PFSK-1 (cell line): ENCODE measurements at regions not wholly inside any gene's neighbourhood (a gene's known extent, or its start where the extent isn't known, plus 50 kb on each side); places are given as distances from the start of the nearest gene placed in this dataset.

ENCODE experiments used
- POLR2AphosphoS5 ChIP-seq: IDR thresholded peaks from 2 replicates; pipeline ENCODE4 v1.6.1; 2012; ENCODE audit warnings: low read depth, mild to moderate bottlenecking, control low read depth, low read length, moderate library complexity
- SIN3A ChIP-seq: IDR thresholded peaks from 2 replicates; pipeline ENCODE4 v1.6.1; 2012; ENCODE audit warnings: mild to moderate bottlenecking, low read length, moderate library complexity, borderline replicate concordance; ENCODE audit not compliant: insufficient read depth
- TAF1 ChIP-seq: IDR thresholded peaks from 2 replicates; pipeline ENCODE4 v1.6.1; 2012; ENCODE audit warnings: low read length, control low read depth, borderline replicate concordance; ENCODE audit not compliant: insufficient read depth

DNA sequence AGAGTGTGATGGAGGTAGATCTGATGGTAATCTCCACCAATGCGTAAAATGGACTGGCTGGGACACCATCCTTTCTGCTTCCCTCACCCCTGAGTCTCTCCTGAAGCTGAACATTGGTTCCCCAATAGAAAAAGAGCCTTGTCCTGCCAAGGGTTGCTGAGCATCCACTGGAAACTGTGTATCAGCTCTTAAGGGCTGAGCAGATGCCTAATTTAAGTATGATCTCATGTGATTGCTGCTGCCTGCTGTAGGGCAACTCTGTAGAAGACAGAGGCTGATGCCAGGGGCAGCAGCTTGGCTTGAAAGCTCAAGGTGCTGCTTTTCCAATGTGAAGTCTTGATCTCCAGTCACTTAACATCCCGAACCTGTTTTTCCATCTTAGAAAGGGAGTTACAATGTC lies 310.3 kb upstream of the CCL2 start:
- TF ChIP-seq TAF1 (no peak), POLR2AphosphoS5 (no peak), SIN3A (no peak)
